Neuronal stem cell (in vitro differentiated cells): ENCODE measurements at regions not wholly inside any gene's neighbourhood (a gene's known extent, or its start where the extent isn't known, plus 50 kb on each side); places are given as distances from the start of the nearest gene placed in this dataset.

Experiments
- DNase-seq: peaks from one replicate; pipeline ENCODE4 v3.0.0-alpha.2; 2013; ENCODE audit warnings: low spot score
- H2AFZ ChIP-seq: one replicate; pipeline ENCODE4 v1.6.1; 2013; ENCODE audit warnings: mild to moderate bottlenecking, low read length, inconsistent platforms
- H2AK5ac ChIP-seq: 2 replicates; pipeline ENCODE4 v1.6.1; 2013; ENCODE audit warnings: low read depth, mild to moderate bottlenecking, inconsistent platforms, low read length, moderate library complexity, mixed read lengths
- H2BK120ac ChIP-seq: 2 replicates; pipeline ENCODE4 v1.6.1; 2013; ENCODE audit warnings: low read depth, mild to moderate bottlenecking, inconsistent platforms, low read length, moderate library complexity, mixed read lengths
- H2BK12ac ChIP-seq: one replicate; pipeline ENCODE4 v1.6.1; 2013; ENCODE audit warnings: low read length, inconsistent platforms
- H2BK15ac ChIP-seq: 2 replicates; pipeline ENCODE4 v1.6.1; 2013; ENCODE audit warnings: mild to moderate bottlenecking, low read length, inconsistent platforms, mixed read lengths
- H2BK5ac ChIP-seq: one replicate; pipeline ENCODE4 v1.6.1; 2013; ENCODE audit warnings: inconsistent platforms, mild to moderate bottlenecking, low read length, moderate library complexity
- H3K14ac ChIP-seq: one replicate; pipeline ENCODE4 v1.6.1; 2013; ENCODE audit warnings: low read length, inconsistent platforms
- H3K18ac ChIP-seq: 2 replicates; pipeline ENCODE4 v1.6.1; 2013; ENCODE audit warnings: low read length, inconsistent platforms
- H3K23ac ChIP-seq: 2 replicates; pipeline ENCODE4 v1.6.1; 2013; ENCODE audit warnings: low read depth, mild to moderate bottlenecking, mixed read lengths, low read length, inconsistent platforms; ENCODE audit not compliant: poor library complexity
- H3K27ac ChIP-seq: replicated peaks from 3 replicates; pipeline ENCODE4 v1.5.1; 2013; ENCODE audit warnings: low read length, inconsistent platforms
- H3K27me3 ChIP-seq, 3 experiments: 2 replicates each; pipeline ENCODE4 v1.6.1; 2013; ENCODE audit warnings: low read length in 3 of 3, mild to moderate bottlenecking in 2 of 3, inconsistent platforms in 1 of 3, low read depth in 1 of 3, mixed read lengths in 1 of 3, moderate library complexity in 1 of 3; ENCODE audit not compliant: control insufficient read depth in 3 of 3, insufficient read depth in 3 of 3
- H3K36me3 ChIP-seq, 2 donors: replicated peaks in 1 of 2; 2 replicates each; pipeline ENCODE4 v1.6.1; 2013; ENCODE audit warnings: low read length in 2 of 2; ENCODE audit not compliant: control insufficient read depth in 2 of 2, insufficient read depth in 2 of 2
- H3K4ac ChIP-seq: 2 replicates; pipeline ENCODE4 v1.6.1; 2013; ENCODE audit warnings: inconsistent platforms, mild to moderate bottlenecking, low read length, moderate library complexity
- H3K4me1 ChIP-seq, 2 donors: 1 replicate in 1 of 2; 2 replicates in 1 of 2; pipeline ENCODE4 v1.6.1; 2013; ENCODE audit warnings: low read length in 2 of 2, low read depth in 1 of 2; ENCODE audit not compliant: control insufficient read depth in 2 of 2, insufficient read depth in 1 of 2
- H3K4me2 ChIP-seq: one replicate; pipeline ENCODE4 v1.6.1; 2013; ENCODE audit warnings: mild to moderate bottlenecking, low read length, inconsistent platforms; ENCODE audit not compliant: insufficient read depth, poor library complexity, severe bottlenecking
- H3K4me3 ChIP-seq, 2 donors: 2 replicates each; pipeline ENCODE4 v1.5.1; 2013; ENCODE audit warnings: low read length in 2 of 2, mild to moderate bottlenecking in 2 of 2, inconsistent platforms in 1 of 2, moderate library complexity in 1 of 2
- H3K79me1 ChIP-seq: one replicate; pipeline ENCODE4 v1.6.1; 2013; ENCODE audit warnings: low read depth, mild to moderate bottlenecking, inconsistent platforms, low read length, moderate library complexity
- H3K9ac ChIP-seq: one replicate; pipeline ENCODE4 v1.6.1; 2013; ENCODE audit warnings: mild to moderate bottlenecking, low read depth, low read length, inconsistent platforms; ENCODE audit not compliant: poor library complexity
- H3K9me3 ChIP-seq, 2 donors: replicated peaks in 1 of 2; 2 replicates each; pipeline versions ENCODE3 to v1.6.1; 2013; ENCODE audit warnings: low read length in 2 of 2, mild to moderate bottlenecking in 2 of 2, inconsistent platforms in 1 of 2, low read depth in 1 of 2, mixed read lengths in 1 of 2, moderate library complexity in 1 of 2; ENCODE audit not compliant: control insufficient read depth in 2 of 2, insufficient read depth in 1 of 2
- H4K8ac ChIP-seq: one replicate; pipeline ENCODE4 v1.6.1; 2013; ENCODE audit warnings: low read depth, mild to moderate bottlenecking, inconsistent platforms, low read length, moderate library complexity
- H4K91ac ChIP-seq: one replicate; pipeline ENCODE4 v1.6.1; 2013; ENCODE audit warnings: low read length, low read depth, mild to moderate bottlenecking, inconsistent platforms; ENCODE audit not compliant: poor library complexity
- WGBS, 2 donors: extraction: QIAGEN DNeasy Blood & Tissue Kit; methylation state at CpG; one replicate each; pipeline ENCODE4 v1.1.7; 2013; ENCODE audit warnings: missing lambda C conversion rate in 2 of 2, mixed read lengths in 1 of 2; ENCODE audit not compliant: insufficient read length in 2 of 2, insufficient replicate concordance in 1 of 2; ENCODE audit errors: extremely low coverage in 2 of 2; 5-methylcytosine and 5-hydroxymethylcytosine counted together

- no peak overlapping the region for H3K23ac ChIP-seq
- H3K9me3 ChIP-seq = no peaks in the 10 kb centered on the region
- WGBS, 2 donors = no CpG with 5 or more reads among the region's 10 CpGs
- no peak overlapping the region for H3K27ac ChIP-seq
- no peak overlapping the region for H3K14ac ChIP-seq
- H3K18ac ChIP-seq = no peak overlapping the region
- no peak overlapping the region for H4K8ac ChIP-seq
- H3K79me1 ChIP-seq = no peaks in the 10 kb centered on the region
- no peak overlapping the region for H2BK15ac ChIP-seq
- H3K36me3 ChIP-seq = peaks cover 0 to 7% of the 10 kb centered on the region in 2 donors
- no peak overlapping the region for H3K9ac ChIP-seq
- H3K4me1 ChIP-seq = no peaks in the 10 kb centered on the region
- H2BK12ac ChIP-seq = no peak overlapping the region
- H2BK5ac ChIP-seq = no peak overlapping the region
- H2AFZ ChIP-seq = no peak overlapping the region
- H2BK120ac ChIP-seq = no peak overlapping the region
- H3K27me3 ChIP-seq = no peaks in the 10 kb centered on the region
- no peak overlapping the region for H4K91ac ChIP-seq
- no peak overlapping the region for H3K4me2 ChIP-seq
- DNase-seq = no peak
- no peak overlapping the region for H2AK5ac ChIP-seq
- H3K4me3 ChIP-seq = no peak overlapping the region
- H3K4ac ChIP-seq = no peak overlapping the region
Observed at GRCh38 chr22:42194104-42194851, 63.7 kb upstream of the CYP2D6 start.

- Histone ChIP-seq H3K23ac (no peak overlapping the region), H2BK12ac (no peak overlapping the region), H2BK5ac (no peak overlapping the region), H3K18ac (no peak overlapping the region), H3K27me3 (no peaks in the 10 kb centered on the region), H3K27ac (no peak overlapping the region), H3K4ac (no peak overlapping the region), H4K8ac (no peak overlapping the region), H2AFZ (no peak overlapping the region), H3K79me1 (no peaks in the 10 kb centered on the region), H3K36me3 (peaks cover 2 to 12% of the 10 kb centered on the region in 2 donors), H4K91ac (no peak overlapping the region), H3K14ac (no peak overlapping the region), H2BK15ac (no peak overlapping the region), H3K9me3 (no peaks in the 10 kb centered on the region), H2AK5ac (no peak overlapping the region), H3K4me2 (no peak overlapping the region), H3K9ac (no peak overlapping the region), H2BK120ac (no peak overlapping the region), H3K4me1 (peaks cover 0 to 2% of the 10 kb centered on the region in 2 donors), H3K4me3 (no peak overlapping the region)
- WGBS, 2 donors = no CpG with 5 or more reads among the region's 3 CpGs
- no peak for DNase-seq
Observed at GRCh38 chr22:42192547-42192946, 61.9 kb upstream of the CYP2D6 start.

- Histone ChIP-seq H3K23ac (no peak overlapping the region), H3K9ac (no peak overlapping the region), H3K9me3 (no peaks in the 10 kb centered on the region), H2AFZ (no peak overlapping the region), H3K18ac (no peak overlapping the region), H3K4me3 (no peak overlapping the region), H3K79me1 (no peaks in the 10 kb centered on the region), H2BK120ac (no peak overlapping the region), H3K4ac (no peak overlapping the region), H3K14ac (no peak overlapping the region), H3K27ac (no peak overlapping the region), H3K4me1 (peaks cover 0 to 2% of the 10 kb centered on the region in 2 donors), H2BK15ac (no peak overlapping the region), H2BK12ac (no peak overlapping the region), H2BK5ac (no peak overlapping the region), H4K8ac (no peak overlapping the region), H3K4me2 (no peak overlapping the region), H3K27me3 (no peaks in the 10 kb centered on the region), H3K36me3 (peaks cover 2 to 9% of the 10 kb centered on the region in 2 donors), H4K91ac (no peak overlapping the region), H2AK5ac (no peak overlapping the region)
- no CpG with 5 or more reads among the region's 1 CpG for WGBS, 2 donors
- DNase-seq = no peak
Observed at GRCh38 chr22:42190274-42190673, 59.7 kb upstream of the CYP2D6 start.

- Histone ChIP-seq H3K36me3 (peaks cover 2 to 9% of the 10 kb centered on the region in 2 donors), H4K91ac (no peak overlapping the region), H2BK120ac (no peak overlapping the region), H2AFZ (no peak overlapping the region), H3K27me3 (no peaks in the 10 kb centered on the region), H3K23ac (no peak overlapping the region), H2BK15ac (no peak overlapping the region), H3K14ac (no peak overlapping the region), H4K8ac (no peak overlapping the region), H3K4ac (no peak overlapping the region), H3K9me3 (no peaks in the 10 kb centered on the region), H3K27ac (no peak overlapping the region), H2BK12ac (no peak overlapping the region), H3K79me1 (no peaks in the 10 kb centered on the region), H2AK5ac (no peak overlapping the region), H3K4me3 (no peak overlapping the region), H2BK5ac (no peak overlapping the region), H3K4me1 (peaks cover 0 to 2% of the 10 kb centered on the region in 2 donors), H3K9ac (no peak overlapping the region), H3K4me2 (no peak overlapping the region), H3K18ac (no peak overlapping the region)
- no CpG with 5 or more reads among the region's 4 CpGs for WGBS, 2 donors
- DNase-seq = no peak
Observed at GRCh38 chr22:42189761-42190160, 59.2 kb upstream of the CYP2D6 start.
